HuH-7.5 (cell line): ENCODE measurements at regions not wholly inside any gene's neighbourhood (a gene's known extent, or its start where the extent isn't known, plus 50 kb on each side); places are given as distances from the start of the nearest gene placed in this dataset.

Experiments used
- DNase-seq: peaks from one replicate; pipeline ENCODE4 v3.0.0; 2011; ENCODE audit warnings: low spot score

DNA sequence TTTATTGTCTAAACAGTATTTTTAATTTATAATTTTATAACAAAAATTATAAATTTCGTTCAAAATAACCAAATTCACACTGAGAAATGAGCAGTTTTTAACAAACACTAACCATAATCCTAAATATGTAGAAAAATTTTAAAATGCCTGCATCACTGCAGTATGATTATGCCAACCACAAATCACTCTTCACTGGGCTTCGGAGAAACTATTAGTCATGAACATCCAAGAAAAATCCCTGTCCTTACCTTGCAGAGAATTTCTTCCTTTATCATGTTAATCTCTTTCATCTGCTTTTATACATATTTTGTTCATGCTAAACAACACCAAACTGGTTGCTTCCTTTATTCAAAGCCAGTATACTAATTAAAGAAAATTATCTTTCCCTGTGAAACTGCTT, 511.0 kb upstream of the ALCAM start:
- no peak for DNase-seq

GRCh38 chr3:104856741-104857140, 510.0 kb upstream of the ALCAM start:
- DNase-seq = no peak

- no peak for DNase-seq
Measured at GRCh38 chr3:104868291-104868690, 498.4 kb upstream of the ALCAM start.

DNA sequence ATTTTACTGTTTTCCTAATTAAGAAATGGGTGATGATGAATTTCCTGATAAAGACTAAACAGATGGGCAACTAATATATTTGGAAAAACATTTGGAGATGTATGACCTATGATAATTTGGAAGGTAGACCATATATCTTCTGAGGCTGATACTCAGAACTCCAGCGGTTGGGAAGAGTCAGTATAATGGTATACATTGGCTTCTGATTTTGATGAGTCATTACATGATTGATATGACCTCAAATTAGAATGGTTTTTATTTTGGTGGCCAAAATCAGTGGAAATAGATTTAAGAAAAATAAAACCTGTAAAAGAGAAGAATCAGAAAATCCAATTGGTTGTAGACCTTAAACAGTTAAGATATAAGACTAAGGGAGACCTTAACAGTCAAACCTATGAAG, 496.4 kb upstream of the ALCAM start:
- no peak for DNase-seq

GRCh38 chr3:104873331-104873730, 493.4 kb upstream of the ALCAM start:
- no peak for DNase-seq

- DNase-seq = no peak
Measured at GRCh38 chr3:104878395-104878794, 488.3 kb upstream of the ALCAM start.

DNA sequence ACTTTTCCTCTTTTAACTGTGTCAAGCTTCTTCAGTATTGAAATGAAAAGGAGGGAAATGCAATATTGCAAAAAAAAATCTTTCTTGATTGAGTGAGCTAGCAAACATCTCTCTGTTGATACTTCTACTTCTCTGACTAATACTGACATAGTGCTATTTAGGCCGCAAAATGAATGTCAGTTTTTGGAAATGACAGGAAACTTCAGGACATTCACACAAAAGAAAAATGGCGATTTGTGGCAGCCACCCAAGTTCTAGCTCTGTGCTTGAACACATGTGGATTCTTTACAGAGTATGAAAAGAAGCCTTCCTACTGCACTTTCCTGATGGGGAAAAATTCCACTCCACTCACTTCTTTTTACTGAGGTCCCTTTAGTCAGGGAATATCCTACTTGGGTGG, 486.8 kb upstream of the ALCAM start:
- no peak for DNase-seq

- DNase-seq = no peak
Measured at GRCh38 chr3:104885214-104885814, 481.4 kb upstream of the ALCAM start.

DNA sequence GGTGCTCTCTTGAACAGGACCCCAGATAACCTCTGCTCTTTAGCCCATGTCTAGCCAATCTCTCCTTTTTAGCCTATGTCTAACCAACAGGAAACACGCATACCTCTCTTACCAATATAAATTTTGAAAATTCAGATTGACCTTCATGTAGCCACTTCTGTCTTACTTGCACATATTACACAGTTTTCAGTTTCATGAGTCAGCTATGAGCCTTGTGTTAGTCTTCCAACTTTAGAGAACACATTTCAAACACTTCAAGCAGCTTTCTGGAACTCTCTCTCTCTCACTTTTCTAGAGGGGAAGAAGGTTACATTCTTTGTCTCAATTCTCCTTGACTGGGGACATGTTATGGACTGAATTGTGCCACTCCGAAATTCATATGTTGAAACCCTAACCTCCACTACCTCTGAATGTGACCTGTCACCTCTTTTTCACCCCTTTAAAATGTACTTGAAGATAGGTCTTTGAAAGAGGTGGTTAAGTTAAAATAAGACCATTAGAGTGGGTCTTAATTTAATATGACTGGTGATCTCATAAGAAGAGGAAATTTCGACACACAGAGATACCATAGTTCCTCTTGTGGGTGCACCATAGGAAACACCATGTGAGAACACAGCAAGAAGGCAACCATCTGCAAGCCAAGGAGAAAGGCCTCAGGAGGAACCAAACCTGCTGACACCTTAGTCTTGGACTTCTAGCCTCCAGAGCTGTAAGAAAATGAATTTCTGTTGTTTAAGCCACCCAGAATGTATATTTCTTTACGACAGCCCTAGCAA, 480.3 kb upstream of the ALCAM start:
- DNase-seq = no peak

GRCh38 chr3:104887069-104887468, 479.6 kb upstream of the ALCAM start:
- no peak for DNase-seq

GRCh38 chr3:104887619-104888018, 479.1 kb upstream of the ALCAM start:
- no peak for DNase-seq

GRCh38 chr3:104892044-104892443, 474.7 kb upstream of the ALCAM start:
- DNase-seq = no peak

DNA sequence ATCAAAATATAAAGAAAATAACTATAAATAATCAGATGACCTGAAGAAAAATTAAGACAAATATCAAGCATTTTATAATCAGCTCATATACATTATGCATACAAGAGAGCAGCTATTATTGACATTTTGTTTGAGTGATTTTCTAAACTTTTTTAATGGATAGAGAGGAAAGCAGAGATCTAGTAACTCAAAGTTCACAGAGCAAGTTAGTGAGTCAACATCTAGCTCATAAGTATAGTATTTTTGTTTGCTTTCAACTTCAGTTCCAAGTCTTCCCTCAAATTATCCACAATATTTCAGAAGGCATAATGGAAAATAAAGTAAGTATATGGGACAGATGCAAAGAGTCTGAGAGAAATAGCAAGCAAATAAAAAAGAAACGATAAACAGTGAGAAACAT, 470.1 kb upstream of the ALCAM start:
- DNase-seq = no peak

- DNase-seq = no peak
Measured at GRCh38 chr3:104901396-104901795, 465.3 kb upstream of the ALCAM start.

DNA sequence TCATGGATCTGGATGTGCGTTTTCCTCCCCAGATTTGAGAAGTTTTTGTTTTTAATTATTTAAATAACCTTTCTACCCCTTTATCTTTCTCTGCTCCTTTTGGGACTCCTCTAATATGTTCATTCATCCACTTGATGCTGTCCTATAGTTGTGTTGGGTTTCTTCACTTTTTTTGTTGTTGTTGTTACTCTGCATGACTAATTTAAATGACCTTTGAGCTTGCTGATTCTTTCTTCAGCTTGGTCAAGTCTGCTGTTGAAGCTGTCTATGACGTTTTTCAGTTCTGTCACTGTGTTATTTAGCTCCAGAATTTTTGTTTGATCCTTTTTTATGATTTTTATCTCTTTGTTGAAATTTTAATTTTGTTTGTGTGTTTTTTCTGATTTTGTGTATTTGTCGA, 463.6 kb upstream of the ALCAM start:
- no peak for DNase-seq

DNA sequence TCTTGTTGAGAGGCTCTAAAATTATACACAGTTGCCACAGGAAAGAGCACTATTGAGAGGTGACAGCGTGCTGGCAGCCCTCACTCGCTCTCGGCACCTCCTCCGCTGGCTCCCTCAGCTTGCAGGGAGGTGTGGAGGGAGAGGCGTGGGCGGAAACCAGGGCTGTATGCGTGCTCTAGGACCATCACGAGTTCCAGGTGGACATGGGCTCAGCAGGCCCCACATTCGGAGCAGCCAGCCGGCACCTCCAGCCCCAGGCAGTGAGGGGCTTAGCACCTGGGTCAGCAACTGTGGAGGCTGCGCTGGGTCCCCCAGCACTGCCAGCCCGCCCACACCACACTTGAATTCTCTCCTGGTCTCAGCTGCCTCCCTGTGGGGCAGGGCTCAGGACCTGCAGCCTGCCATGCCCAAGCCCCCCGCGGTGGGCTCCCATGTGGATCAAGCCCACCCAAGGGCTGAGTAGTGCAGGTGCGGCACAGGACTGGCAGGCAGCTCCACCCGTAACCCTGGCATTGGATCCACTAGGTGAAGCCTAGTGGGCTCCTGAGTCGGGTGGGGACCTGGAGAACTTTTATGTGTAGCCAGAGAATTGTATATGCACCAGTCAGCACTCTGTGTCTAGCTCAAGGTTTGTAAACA, 460.6 kb upstream of the ALCAM start:
- no peak for DNase-seq

DNA sequence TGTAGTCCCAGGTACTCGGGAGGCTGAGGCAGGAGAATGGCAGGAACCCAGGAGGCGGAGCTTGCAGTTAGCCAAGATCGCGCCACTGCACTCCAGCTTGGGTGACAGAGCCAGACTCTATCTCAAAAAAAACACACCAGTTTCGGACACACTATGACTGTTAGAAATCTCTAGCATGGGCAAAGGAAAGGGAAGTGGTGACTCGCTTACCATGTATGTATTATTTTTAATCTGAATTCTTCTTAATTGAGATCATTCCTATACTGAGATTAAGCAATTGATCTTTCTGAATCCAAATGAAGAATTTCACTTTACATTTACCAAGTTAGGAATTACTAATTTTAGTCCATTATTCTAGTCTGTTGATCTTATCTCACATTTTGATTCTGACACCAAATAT, 459.2 kb upstream of the ALCAM start:
- no peak for DNase-seq

DNA sequence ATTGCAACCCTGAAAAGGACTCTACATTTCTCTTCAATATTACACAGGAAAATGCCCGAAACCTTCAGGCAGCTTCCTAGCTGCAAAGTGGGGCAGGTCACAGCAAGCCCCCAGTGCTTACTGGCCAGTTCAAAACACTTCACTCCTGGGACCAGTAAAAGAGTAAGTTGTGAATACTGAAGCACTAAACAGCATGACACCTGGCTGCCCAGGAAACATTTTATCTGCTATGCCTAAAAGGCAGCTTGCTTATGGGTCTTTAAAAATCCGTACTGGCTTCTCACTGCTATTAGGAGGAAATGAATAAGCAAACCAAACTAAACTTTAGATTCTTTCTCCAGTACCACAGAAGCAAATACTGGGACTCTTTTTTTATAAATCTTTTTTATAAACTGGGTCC, 457.9 kb upstream of the ALCAM start:
- DNase-seq = no peak

DNA sequence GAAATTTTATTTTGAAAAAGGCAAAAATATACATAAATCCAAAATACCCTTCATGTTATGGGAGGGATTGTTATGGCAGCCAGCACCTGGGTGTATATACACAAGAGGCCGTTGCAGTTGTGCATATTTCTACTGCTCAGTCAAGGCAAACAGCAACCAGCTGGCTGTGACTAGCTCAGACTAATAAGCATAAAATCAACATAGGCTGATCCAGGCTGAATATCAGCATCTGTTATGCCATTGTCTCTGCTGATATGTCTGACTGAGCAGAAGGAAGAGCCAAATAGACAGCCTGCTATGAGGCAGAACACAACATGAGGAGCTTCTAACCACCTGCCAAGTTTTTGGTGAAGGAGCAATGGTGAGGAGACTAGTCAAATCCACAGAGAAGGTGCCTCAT, 457.5 kb upstream of the ALCAM start:
- DNase-seq = no peak

- no peak for DNase-seq
Measured at GRCh38 chr3:104909721-104910120, 457.0 kb upstream of the ALCAM start.

DNA sequence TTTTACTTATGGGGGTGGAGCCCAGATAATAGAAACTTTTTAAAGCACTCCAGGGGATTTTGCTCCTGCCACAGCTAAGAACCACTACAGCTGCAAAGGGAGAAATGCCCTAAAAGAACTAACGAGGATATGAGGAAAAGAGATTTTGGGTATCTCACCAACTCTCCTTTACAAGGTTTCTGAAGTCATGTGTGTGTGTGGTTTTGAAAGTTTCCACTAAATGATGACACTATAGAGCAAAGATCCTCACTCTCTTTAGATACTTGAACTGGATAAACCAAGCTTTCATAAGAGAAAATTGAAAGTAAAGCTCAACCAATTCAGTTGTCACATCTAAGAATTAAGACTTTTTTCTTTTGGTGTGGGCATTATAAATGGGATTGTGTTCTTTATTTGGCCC, 455.3 kb upstream of the ALCAM start:
- no peak for DNase-seq

DNA sequence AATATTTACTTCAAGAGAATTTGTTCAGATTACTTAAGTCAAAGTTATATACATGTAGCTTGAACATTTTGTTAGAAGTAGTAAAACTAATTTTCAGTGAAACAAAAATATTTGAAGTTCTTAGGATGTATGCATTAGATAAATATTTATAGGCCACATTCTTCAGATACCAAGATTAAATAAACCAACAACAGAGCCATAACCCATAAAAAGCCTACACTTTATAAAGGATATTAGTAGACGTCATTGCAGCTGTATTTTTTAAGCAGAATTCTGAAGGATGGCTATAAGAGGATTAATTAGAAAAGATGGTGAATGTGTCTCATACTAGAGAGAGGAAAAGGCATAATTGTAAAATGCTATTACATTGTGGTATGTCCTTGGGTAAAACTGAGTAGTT, 449.7 kb upstream of the ALCAM start:
- no peak for DNase-seq

DNA sequence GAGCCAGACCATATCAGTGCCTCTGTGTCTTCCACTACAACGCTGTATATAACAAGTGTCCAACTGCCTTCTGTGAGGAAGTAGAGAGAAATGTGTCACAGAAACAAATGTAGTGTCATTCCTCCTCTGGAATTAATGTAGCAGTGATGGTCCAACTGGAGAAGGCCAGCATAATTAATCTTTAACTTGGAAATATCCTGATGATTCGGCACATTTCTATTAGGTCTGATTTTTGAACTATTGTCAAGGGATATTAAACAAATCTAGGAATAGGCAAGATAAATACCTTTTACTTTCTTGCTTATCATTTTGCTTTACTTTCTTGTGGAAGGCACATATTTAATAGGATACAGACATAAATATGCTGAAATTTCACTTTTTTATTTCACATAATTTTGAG, 446.2 kb upstream of the ALCAM start:
- DNase-seq = no peak

DNA sequence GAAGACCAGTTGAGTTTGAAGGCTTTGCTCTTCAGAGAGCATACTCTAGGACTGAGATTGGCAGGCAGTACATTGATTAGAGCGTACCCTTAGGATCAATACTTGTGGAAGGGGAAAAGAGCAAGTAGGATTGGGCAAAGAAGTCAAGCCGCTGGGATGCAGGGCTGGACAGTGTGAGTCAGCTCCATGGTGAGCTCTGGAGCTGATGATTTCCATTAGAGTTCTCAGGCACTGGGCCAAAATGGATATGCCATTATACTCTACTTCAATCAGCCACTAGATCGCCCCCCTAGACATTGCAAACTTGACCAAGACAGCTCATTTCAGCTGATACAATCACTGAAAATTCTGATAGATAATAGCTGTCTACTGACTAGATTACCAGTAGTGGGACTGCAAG, 432.7 kb upstream of the ALCAM start:
- DNase-seq = no peak
